ENCODE measurements at regions not wholly inside any gene's neighbourhood (a gene's known extent, or its start where the extent isn't known, plus 50 kb on each side); places are given as distances from the start of the nearest gene placed in this dataset.

- DNase-seq (ENCODE audit: low read depth) = no peak
- no peak for TF ChIP-seq CTCF (IDR thresholded peaks at IDR 0.05; ENCODE audit: insufficient read depth, low read depth, low read length)
These were observed 98.7 kb downstream of the MYCN start for GRCh38 chr2:16039055-16039454.

GRCh38 chr2:16038621-16039020 lies 98.3 kb downstream of the MYCN start:
- no peak for DNase-seq (ENCODE audit: low read depth)
- TF ChIP-seq CTCF (IDR thresholded peaks at IDR 0.05; ENCODE audit: insufficient read depth, low read depth, low read length) = no peak
- no peak overlapping the region for H3K4me3 ChIP-seq (ENCODE audit: low read depth, low read length)

More at GRCh38 chr2:16039055-16039454, 98.7 kb downstream of the MYCN start:
- H3K4me3 ChIP-seq (ENCODE audit: low read depth, low read length) = no peak overlapping the region

GRCh38 chr2:16037808-16038457 lies 97.6 kb downstream of the MYCN start:
- DNase-seq (ENCODE audit: low read depth) = no peak
- TF ChIP-seq CTCF (IDR thresholded peaks at IDR 0.05; ENCODE audit: insufficient read depth, low read depth, low read length) = no peak

GRCh38 chr2:16036951-16037350 lies 96.6 kb downstream of the MYCN start:
- no peak for TF ChIP-seq CTCF (IDR thresholded peaks at IDR 0.05; ENCODE audit: insufficient read depth, low read depth, low read length)

More at GRCh38 chr2:16037808-16038457, 97.6 kb downstream of the MYCN start:
- H3K4me3 ChIP-seq (ENCODE audit: low read depth, low read length) = no peak overlapping the region

GRCh38 chr2:16035747-16036745 lies 95.7 kb downstream of the MYCN start:
- TF ChIP-seq CTCF (IDR thresholded peaks at IDR 0.05; ENCODE audit: insufficient read depth, low read depth, low read length) = no peak
- DNase-seq (ENCODE audit: low read depth) = no peak
- no peak overlapping the region for H3K4me3 ChIP-seq (ENCODE audit: low read depth, low read length)

More at GRCh38 chr2:16036951-16037350, 96.6 kb downstream of the MYCN start:
- DNase-seq (ENCODE audit: low read depth) = no peak
- H3K4me3 ChIP-seq (ENCODE audit: low read depth, low read length) = no peak overlapping the region

GRCh38 chr2:16034975-16035746 lies 94.8 kb downstream of the MYCN start:
- H3K4me3 ChIP-seq (ENCODE audit: low read depth, low read length) = no peak overlapping the region
- no peak for TF ChIP-seq CTCF (IDR thresholded peaks at IDR 0.05; ENCODE audit: insufficient read depth, low read depth, low read length)
- DNase-seq (ENCODE audit: low read depth) = no peak
